ENCODE measurements at regions not wholly inside any gene's neighbourhood (a gene's known extent, or its start where the extent isn't known, plus 50 kb on each side); places are given as distances from the start of the nearest gene placed in this dataset.

DNA sequence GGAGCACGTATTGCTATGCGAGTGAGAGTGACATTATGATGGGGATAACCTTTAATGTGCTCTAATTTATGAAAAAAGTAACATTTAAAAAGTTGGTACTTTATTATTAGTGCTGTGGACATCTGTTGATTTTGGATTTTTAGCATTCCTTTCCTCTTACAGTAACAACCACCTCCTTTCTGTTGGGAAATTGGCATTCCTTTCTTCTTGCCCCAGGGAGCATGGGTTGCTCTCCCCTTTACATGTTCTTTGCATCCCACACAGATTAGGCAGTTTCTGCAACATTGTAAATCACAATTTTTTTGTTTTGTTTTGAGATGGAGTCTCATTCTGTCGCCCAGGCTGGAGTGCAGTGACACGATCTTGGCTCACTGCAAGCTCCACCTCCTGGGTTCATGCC is 300.2 kb downstream of the LPIN1 start:
- Histone ChIP-seq H3F3A (ENCODE audit: control insufficient read depth, insufficient read depth) (peaks cover 45% of the 10 kb centered on the region), H3K4me2 (ENCODE audit: low read length) (peak overlapping the region; percentile 92), H3K27me3 (ENCODE audit: control insufficient read depth, low read length) (no peaks in the 10 kb centered on the region), H3K79me2 (ENCODE audit: control insufficient read depth, low read length) (no peaks in the 10 kb centered on the region), H3K36me3 (ENCODE audit: control insufficient read depth, low read length) (peaks cover 14% of the 10 kb centered on the region), H3K9me3 (ENCODE audit: control insufficient read depth, insufficient read depth, low read length) (no peaks in the 10 kb centered on the region), H4K20me1 (ENCODE audit: control insufficient read depth, insufficient read depth, low read depth, low read length) (no peaks in the 10 kb centered on the region), H3K4me1 (ENCODE audit: control insufficient read depth, low read length) (peaks cover 99% of the 10 kb centered on the region), H3K9me2 (replicated peaks; ENCODE audit: control insufficient read depth, low read length) (no peaks in the 10 kb centered on the region), H3K27ac (ENCODE audit: low read depth, low read length) (peak overlapping the region; percentile 98), H3K4me3 (ENCODE audit: low read length) (peak overlapping the region; percentile 64)
- TF ChIP-seq, protein P1, sequence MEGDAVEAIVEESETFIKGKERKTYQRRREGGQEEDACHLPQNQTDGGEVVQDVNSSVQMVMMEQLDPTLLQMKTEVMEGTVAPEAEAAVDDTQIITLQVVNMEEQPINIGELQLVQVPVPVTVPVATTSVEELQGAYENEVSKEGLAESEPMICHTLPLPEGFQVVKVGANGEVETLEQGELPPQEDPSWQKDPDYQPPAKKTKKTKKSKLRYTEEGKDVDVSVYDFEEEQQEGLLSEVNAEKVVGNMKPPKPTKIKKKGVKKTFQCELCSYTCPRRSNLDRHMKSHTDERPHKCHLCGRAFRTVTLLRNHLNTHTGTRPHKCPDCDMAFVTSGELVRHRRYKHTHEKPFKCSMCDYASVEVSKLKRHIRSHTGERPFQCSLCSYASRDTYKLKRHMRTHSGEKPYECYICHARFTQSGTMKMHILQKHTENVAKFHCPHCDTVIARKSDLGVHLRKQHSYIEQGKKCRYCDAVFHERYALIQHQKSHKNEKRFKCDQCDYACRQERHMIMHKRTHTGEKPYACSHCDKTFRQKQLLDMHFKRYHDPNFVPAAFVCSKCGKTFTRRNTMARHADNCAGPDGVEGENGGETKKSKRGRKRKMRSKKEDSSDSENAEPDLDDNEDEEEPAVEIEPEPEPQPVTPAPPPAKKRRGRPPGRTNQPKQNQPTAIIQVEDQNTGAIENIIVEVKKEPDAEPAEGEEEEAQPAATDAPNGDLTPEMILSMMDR (IDR thresholded peaks at IDR 0.05; ENCODE audit: low read depth, low read length, poor library complexity, severe bottlenecking) = no peak
- TF ChIP-seq EZH2phosphoT487 (IDR thresholded peaks at IDR 0.05; ENCODE audit: borderline replicate concordance, low read length) = no peak

DNA sequence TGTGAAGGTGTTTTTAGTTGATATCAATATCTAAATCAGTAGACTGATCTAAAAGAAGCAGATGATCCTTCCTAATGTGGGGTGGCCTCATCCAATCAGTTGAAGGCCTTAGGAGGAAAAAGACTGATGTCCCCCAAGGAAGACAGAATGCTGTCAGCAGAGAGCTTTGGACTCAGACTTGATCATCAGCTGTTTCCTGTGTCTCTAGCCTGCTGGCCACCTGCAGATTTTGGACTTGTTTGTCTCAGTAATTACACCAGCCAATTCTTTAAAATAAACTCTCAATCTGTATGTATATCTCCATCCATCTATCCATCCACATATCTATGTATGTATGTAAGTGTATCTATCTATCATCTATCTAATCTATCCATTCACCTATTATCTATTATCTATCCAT is 301.3 kb downstream of the LPIN1 start:
- H3K36me3 ChIP-seq (ENCODE audit: control insufficient read depth, low read length) = peaks cover 10% of the 10 kb centered on the region
- peak overlapping the region; percentile 92 for H3K4me2 ChIP-seq (ENCODE audit: low read length)
- H3F3A ChIP-seq (ENCODE audit: control insufficient read depth, insufficient read depth) = peaks cover 45% of the 10 kb centered on the region
- TF ChIP-seq EZH2phosphoT487 (IDR thresholded peaks at IDR 0.05; ENCODE audit: borderline replicate concordance, low read length) = no peak
- TF ChIP-seq, protein P1 (IDR thresholded peaks at IDR 0.05; ENCODE audit: low read depth, low read length, poor library complexity, severe bottlenecking) = no peak
- no peaks in the 10 kb centered on the region for H3K27me3 ChIP-seq (ENCODE audit: control insufficient read depth, low read length)
- peaks cover 95% of the 10 kb centered on the region for H3K4me1 ChIP-seq (ENCODE audit: control insufficient read depth, low read length)
- no peaks in the 10 kb centered on the region for H3K79me2 ChIP-seq (ENCODE audit: control insufficient read depth, low read length)
- no peaks in the 10 kb centered on the region for H3K9me3 ChIP-seq (ENCODE audit: control insufficient read depth, insufficient read depth, low read length)
- H3K4me3 ChIP-seq (ENCODE audit: low read length) = peak overlapping the region; percentile 64
- no peaks in the 10 kb centered on the region for H3K9me2 ChIP-seq (replicated peaks; ENCODE audit: control insufficient read depth, low read length)
- peak overlapping the region; percentile 98 for H3K27ac ChIP-seq (ENCODE audit: low read depth, low read length)
- no peaks in the 10 kb centered on the region for H4K20me1 ChIP-seq (ENCODE audit: control insufficient read depth, insufficient read depth, low read depth, low read length)

DNA sequence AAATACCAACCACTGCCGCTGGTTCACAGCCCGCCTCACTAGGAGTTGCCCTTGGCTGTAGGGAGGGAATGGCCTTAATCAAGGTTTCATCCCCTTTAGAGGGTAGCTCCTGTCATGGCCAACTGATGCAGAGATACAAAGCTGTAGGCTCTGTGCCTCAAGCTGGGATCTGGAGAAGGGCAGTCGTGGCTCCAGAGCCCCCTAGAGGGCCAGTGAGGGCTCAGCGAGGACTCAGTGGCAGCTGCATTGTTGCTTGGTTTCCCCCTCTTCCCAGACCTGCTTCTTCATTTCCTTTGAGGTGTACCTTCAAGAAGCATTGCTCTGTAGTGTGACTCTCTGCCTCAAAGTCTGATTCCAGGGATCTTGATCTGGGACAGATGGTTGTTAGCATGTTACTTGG is 302.1 kb downstream of the LPIN1 start:
- peaks cover 10% of the 10 kb centered on the region for H3K36me3 ChIP-seq (ENCODE audit: control insufficient read depth, low read length)
- no peaks in the 10 kb centered on the region for H3K9me2 ChIP-seq (replicated peaks; ENCODE audit: control insufficient read depth, low read length)
- H3K4me2 ChIP-seq (ENCODE audit: low read length) = peak overlapping the region; percentile 92
- peak overlapping the region; percentile 64 for H3K4me3 ChIP-seq (ENCODE audit: low read length)
- no peak for TF ChIP-seq EZH2phosphoT487 (IDR thresholded peaks at IDR 0.05; ENCODE audit: borderline replicate concordance, low read length)
- TF ChIP-seq, protein P1 (IDR thresholded peaks at IDR 0.05; ENCODE audit: low read depth, low read length, poor library complexity, severe bottlenecking) = peak; percentile 83
- peaks cover 4% of the 10 kb centered on the region; the same call in 1 of the 2 replicates for H3K9me3 ChIP-seq (ENCODE audit: control insufficient read depth, insufficient read depth, low read length)
- no peaks in the 10 kb centered on the region for H4K20me1 ChIP-seq (ENCODE audit: control insufficient read depth, insufficient read depth, low read depth, low read length)
- H3K79me2 ChIP-seq (ENCODE audit: control insufficient read depth, low read length) = no peaks in the 10 kb centered on the region
- H3K27me3 ChIP-seq (ENCODE audit: control insufficient read depth, low read length) = no peaks in the 10 kb centered on the region
- peaks cover 45% of the 10 kb centered on the region for H3F3A ChIP-seq (ENCODE audit: control insufficient read depth, insufficient read depth)
- peaks cover 87% of the 10 kb centered on the region for H3K4me1 ChIP-seq (ENCODE audit: control insufficient read depth, low read length)
- peak overlapping the region; percentile 98 for H3K27ac ChIP-seq (ENCODE audit: low read depth, low read length)
